PC-3 (cell line): ENCODE measurements at regions not wholly inside any gene's neighbourhood (a gene's known extent, or its start where the extent isn't known, plus 50 kb on each side); places are given as distances from the start of the nearest gene placed in this dataset.

ENCODE experiments used
- EZH2phosphoT487 ChIP-seq: fragments of 300-600 bp; sonication (generic); IDR thresholded peaks from 2 replicates; pipeline ENCODE4 v1.6.1; 2018; ENCODE audit warnings: mild to moderate bottlenecking, antibody characterized with exemption, low read length, borderline replicate concordance
- TF ChIP-seq, protein P1 (sequence below): fragments of 300-600 bp; sonication (generic); conservative IDR thresholded peaks from 2 replicates; pipeline ENCODE4 v1.5.1; 2017; ENCODE audit warnings: antibody characterized with exemption, low read depth, mild to moderate bottlenecking, low read length

DNA sequence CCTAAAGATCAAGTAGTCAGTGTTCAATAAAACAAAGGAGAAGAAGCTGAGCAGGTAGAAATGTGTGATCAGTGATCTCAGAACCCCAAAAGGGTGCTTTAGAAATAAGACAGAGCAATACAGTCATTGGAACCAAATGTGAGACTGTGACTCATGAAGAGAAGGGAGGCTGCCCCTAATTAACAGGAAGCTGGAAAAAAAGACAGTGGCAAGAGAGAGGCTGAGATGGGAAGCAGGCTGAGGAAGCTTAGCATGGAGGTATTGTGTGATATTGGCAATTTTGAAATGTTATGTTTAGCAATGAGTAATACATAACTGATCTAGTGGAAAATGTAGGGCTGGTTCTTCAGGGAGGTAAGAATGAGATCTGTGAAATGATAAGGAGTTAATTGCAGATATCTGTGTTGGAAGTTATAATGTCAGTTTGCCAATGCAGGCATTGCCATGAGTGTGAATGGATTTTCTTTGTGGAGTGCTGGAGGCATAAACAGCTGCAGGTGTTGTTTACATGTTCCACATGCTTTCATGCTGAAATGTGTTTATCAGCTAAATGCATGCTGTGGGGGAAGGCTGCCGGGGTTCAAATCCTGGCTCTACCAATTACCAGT, 90.6 kb upstream of the CACNA1E start:
- TF ChIP-seq, protein P1, sequence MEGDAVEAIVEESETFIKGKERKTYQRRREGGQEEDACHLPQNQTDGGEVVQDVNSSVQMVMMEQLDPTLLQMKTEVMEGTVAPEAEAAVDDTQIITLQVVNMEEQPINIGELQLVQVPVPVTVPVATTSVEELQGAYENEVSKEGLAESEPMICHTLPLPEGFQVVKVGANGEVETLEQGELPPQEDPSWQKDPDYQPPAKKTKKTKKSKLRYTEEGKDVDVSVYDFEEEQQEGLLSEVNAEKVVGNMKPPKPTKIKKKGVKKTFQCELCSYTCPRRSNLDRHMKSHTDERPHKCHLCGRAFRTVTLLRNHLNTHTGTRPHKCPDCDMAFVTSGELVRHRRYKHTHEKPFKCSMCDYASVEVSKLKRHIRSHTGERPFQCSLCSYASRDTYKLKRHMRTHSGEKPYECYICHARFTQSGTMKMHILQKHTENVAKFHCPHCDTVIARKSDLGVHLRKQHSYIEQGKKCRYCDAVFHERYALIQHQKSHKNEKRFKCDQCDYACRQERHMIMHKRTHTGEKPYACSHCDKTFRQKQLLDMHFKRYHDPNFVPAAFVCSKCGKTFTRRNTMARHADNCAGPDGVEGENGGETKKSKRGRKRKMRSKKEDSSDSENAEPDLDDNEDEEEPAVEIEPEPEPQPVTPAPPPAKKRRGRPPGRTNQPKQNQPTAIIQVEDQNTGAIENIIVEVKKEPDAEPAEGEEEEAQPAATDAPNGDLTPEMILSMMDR: no peak
- no peak for TF ChIP-seq EZH2phosphoT487
